CD14-positive monocyte (primary cell): ENCODE measurements at regions not wholly inside any gene's neighbourhood (a gene's known extent, or its start where the extent isn't known, plus 50 kb on each side); places are given as distances from the start of the nearest gene placed in this dataset.

Experiments
- DNase-seq, 3 donors: peaks; one replicate each; pipeline ENCODE4 v3.0.0-alpha.2; 2011 to 2022
- H2AFZ ChIP-seq: 2 replicates; pipeline ENCODE4 v1.6.0; 2012; ENCODE audit warnings: mild to moderate bottlenecking, low read depth, low read length, inconsistent platforms; ENCODE audit not compliant: insufficient read depth, poor library complexity, severe bottlenecking
- H3K27ac ChIP-seq, 2 donors: 1 replicate in 1 of 2; 2 replicates in 1 of 2; pipeline ENCODE4 v1.5.1; 2012 to 2013; ENCODE audit warnings: low read length in 2 of 2, control low read depth in 1 of 2, inconsistent platforms in 1 of 2, low read depth in 1 of 2, mild to moderate bottlenecking in 1 of 2
- H3K27me3 ChIP-seq, 2 donors: one replicate each; pipeline versions ENCODE4 v1.6.0 to v1.6.1; 2011 to 2013; ENCODE audit warnings: low read length in 2 of 2; ENCODE audit not compliant: control insufficient read depth in 2 of 2, insufficient read depth in 2 of 2
- H3K36me3 ChIP-seq, 2 donors: replicated peaks in 1 of 2; 1 replicate in 1 of 2; 2 replicates in 1 of 2; pipeline versions ENCODE4 v1.5.1 to v1.6.1; 2012 to 2013; ENCODE audit warnings: low read length in 2 of 2, control low read depth in 1 of 2, inconsistent platforms in 1 of 2, mild to moderate bottlenecking in 1 of 2; ENCODE audit not compliant: insufficient read depth in 2 of 2, control insufficient read depth in 1 of 2
- H3K4me1 ChIP-seq, 2 donors: 1 replicate in 1 of 2; 2 replicates in 1 of 2; pipeline versions ENCODE4 v1.5.1 to v1.6.1; 2012 to 2013; ENCODE audit warnings: low read length in 2 of 2, control low read depth in 1 of 2, inconsistent platforms in 1 of 2, mild to moderate bottlenecking in 1 of 2, moderate library complexity in 1 of 2; ENCODE audit not compliant: insufficient read depth in 2 of 2, control insufficient read depth in 1 of 2
- H3K4me2 ChIP-seq: replicated peaks from 2 replicates; pipeline ENCODE3; 2012; ENCODE audit warnings: low read length, moderate library complexity, mild to moderate bottlenecking; ENCODE audit not compliant: poor library complexity, severe bottlenecking; ENCODE audit errors: extremely low read depth
- H3K4me3 ChIP-seq, 3 experiments: fragments of 200-600 bp in 1 of 3; sonication (generic) in 1 of 3; replicated peaks in 1 of 3; 1 replicate in 2 of 3; 2 replicates in 1 of 3; pipeline ENCODE4 v1.5.1; 2011 to 2013; ENCODE audit warnings: low read length in 3 of 3, mild to moderate bottlenecking in 3 of 3, control low read depth in 2 of 3, low read depth in 2 of 3, inconsistent platforms in 1 of 3, moderate library complexity in 1 of 3
- H3K79me2 ChIP-seq: 2 replicates; pipeline ENCODE4 v1.6.0; 2012; ENCODE audit warnings: mild to moderate bottlenecking, control low read depth, inconsistent platforms, low read length, moderate library complexity; ENCODE audit not compliant: insufficient read depth
- H3K9ac ChIP-seq: 2 replicates; pipeline ENCODE4 v1.6.0; 2017; ENCODE audit warnings: low read length, mild to moderate bottlenecking; ENCODE audit not compliant: insufficient read depth, poor library complexity, severe bottlenecking
- H3K9me3 ChIP-seq, 2 donors: replicated peaks in 1 of 2; 1 replicate in 1 of 2; 2 replicates in 1 of 2; pipeline versions ENCODE4 v1.5.1 to v1.6.1; 2012 to 2013; ENCODE audit warnings: low read length in 2 of 2, control low read depth in 1 of 2; ENCODE audit not compliant: control insufficient read depth in 1 of 2, insufficient read depth in 1 of 2
- H4K20me1 ChIP-seq: 2 replicates; pipeline ENCODE4 v1.6.0; 2012; ENCODE audit warnings: mild to moderate bottlenecking, low read length, control low read depth, moderate library complexity; ENCODE audit not compliant: insufficient read depth
- H3K27ac Mint-ChIP-seq, 7 donors: one replicate each; pipeline ENCODE4 v1.8.0; 2020; ENCODE audit warnings: mild to moderate bottlenecking in 7 of 7, mixed read lengths in 7 of 7, moderate library complexity in 6 of 7, inconsistent platforms in 2 of 7
- H3K27me3 Mint-ChIP-seq, 3 donors: one replicate each; pipeline ENCODE4 v1.8.0; 2021 to 2022; ENCODE audit warnings: low read depth in 3 of 3, mild to moderate bottlenecking in 3 of 3, mixed read lengths in 3 of 3, moderate library complexity in 3 of 3, inconsistent platforms in 1 of 3
- H3K36me3 Mint-ChIP-seq, 2 donors: one replicate each; pipeline ENCODE4 v1.8.0; 2020; ENCODE audit warnings: mixed read lengths in 2 of 2, inconsistent platforms in 1 of 2, mild to moderate bottlenecking in 1 of 2
- H3K4me1 Mint-ChIP-seq: one replicate; pipeline ENCODE4 v1.8.0; 2020; ENCODE audit warnings: mild to moderate bottlenecking, mixed read lengths
- H3K4me3 Mint-ChIP-seq, 2 donors: one replicate each; pipeline ENCODE4 v1.8.0; 2020; ENCODE audit warnings: mild to moderate bottlenecking in 2 of 2, mixed read lengths in 2 of 2, moderate library complexity in 1 of 2
- H3K9me3 Mint-ChIP-seq, 7 donors: one replicate each; pipeline ENCODE4 v1.8.0; 2020 to 2022; ENCODE audit warnings: mixed read lengths in 7 of 7, mild to moderate bottlenecking in 6 of 7, moderate library complexity in 6 of 7, inconsistent platforms in 2 of 7
- CTCF ChIP-seq: fragments of 200-600 bp; IDR thresholded peaks from one replicate; pipeline ENCODE4 v1.8.0; 2022; ENCODE audit warnings: antibody characterized with exemption, mild to moderate bottlenecking
- WGBS: methylation state at CpG from one replicate; pipeline ENCODE4 v1.1.5; 2013; ENCODE audit warnings: missing lambda C conversion rate; ENCODE audit not compliant: insufficient coverage; 5-methylcytosine and 5-hydroxymethylcytosine counted together
- intact Hi-C, 2 donors: fragments of 100-400 bp; cut with micrococcal nuclease; formaldehyde crosslinking; loops; one replicate each; pipeline versions ENCODE4 v1.15.0 to v1.15.1; 2023

- Histone ChIP-seq H3K36me3 (no peaks in the 10 kb centered on the region), H3K4me2 (no peak overlapping the region), H3K4me3 (no peak overlapping the region), H3K4me1 (no peaks in the 10 kb centered on the region), H2AFZ (no peak overlapping the region), H3K9ac (no peak overlapping the region), H3K27ac (no peak overlapping the region), H4K20me1 (no peaks in the 10 kb centered on the region), H3K27me3 (no peaks in the 10 kb centered on the region), H3K9me3 (peaks cover 0 to 14% of the 10 kb centered on the region in 2 donors), H3K79me2 (no peaks in the 10 kb centered on the region)
- Mint-ChIP-seq H3K27ac (no peak overlapping the region), H3K9me3 (peaks cover 0 to 17% (median 13%) of the 10 kb centered on the region in 7 donors), H3K4me3 (no peak overlapping the region), H3K4me1 (no peaks in the 10 kb centered on the region), H3K36me3 (no peaks in the 10 kb centered on the region), H3K27me3 (peaks cover 0 to 1% (median 0%) of the 10 kb centered on the region in 3 donors)
- DNase-seq = no peak
- no peak for TF ChIP-seq CTCF
- no CpG with 5 or more reads among the region's 1 CpG for WGBS
- intact Hi-C loops = no loop called here
These were observed 433.4 kb downstream of the SLITRK5 start for GRCh38 chr13:88104576-88104975.

- Mint-ChIP-seq H3K9me3 (peaks cover 0 to 14% (median 7%) of the 10 kb centered on the region in 7 donors), H3K4me1 (peaks cover 3% of the 10 kb centered on the region)
These were observed 436.4 kb downstream of the SLITRK5 start for GRCh38 chr13:88107570-88107969.

More at GRCh38 chr13:88107570-88107969, 436.4 kb downstream of the SLITRK5 start:
- Histone ChIP-seq H4K20me1 (no peaks in the 10 kb centered on the region), H3K79me2 (no peaks in the 10 kb centered on the region), H3K9me3 (peaks cover 0 to 4% of the 10 kb centered on the region in 2 donors), H2AFZ (no peak overlapping the region), H3K9ac (no peak overlapping the region), H3K4me2 (no peak overlapping the region), H3K4me3 (no peak overlapping the region), H3K27me3 (no peaks in the 10 kb centered on the region), H3K27ac (no peak overlapping the region), H3K4me1 (no peaks in the 10 kb centered on the region), H3K36me3 (no peaks in the 10 kb centered on the region)
- no peak for TF ChIP-seq CTCF
- H3K36me3 Mint-ChIP-seq = no peaks in the 10 kb centered on the region
- no peak for DNase-seq
- no peak overlapping the region for H3K27ac Mint-ChIP-seq
- no peak overlapping the region for H3K4me3 Mint-ChIP-seq
- H3K27me3 Mint-ChIP-seq = peaks cover 0 to under 1% (median 0%) of the 10 kb centered on the region in 3 donors
- intact Hi-C loops = no loop called here
- no CpG with 5 or more reads among the region's 6 CpGs for WGBS
